GM21447 (cell line): ENCODE measurements at regions not wholly inside any gene's neighbourhood (a gene's known extent, or its start where the extent isn't known, plus 50 kb on each side); places are given as distances from the start of the nearest gene placed in this dataset.

Experiments
- ATAC-seq: cut with Tn5 transposase; IDR thresholded peaks from one replicate; pipeline ENCODE4 v1.9.1; 2021; ENCODE audit not compliant: unreplicated experiment

- no peak for ATAC-seq
Measured at GRCh38 chr1:199264911-199265310, 626.1 kb downstream of the PTPRC start.

GRCh38 chr1:199265319-199265718, 626.5 kb downstream of the PTPRC start:
- no peak for ATAC-seq

- ATAC-seq = no peak
Measured at GRCh38 chr1:199269241-199269640, 630.4 kb downstream of the PTPRC start.

GRCh38 chr1:199272139-199272544, 633.3 kb downstream of the PTPRC start:
- no peak for ATAC-seq

- ATAC-seq = peak; percentile 62
Measured at GRCh38 chr1:199272628-199273086, 633.8 kb downstream of the PTPRC start.

- no peak for ATAC-seq
Measured at GRCh38 chr1:199273837-199274379, 635.1 kb downstream of the PTPRC start.

GRCh38 chr1:199279067-199279466, 640.2 kb downstream of the PTPRC start:
- no peak for ATAC-seq

GRCh38 chr1:199279872-199280645, 641.2 kb downstream of the PTPRC start:
- ATAC-seq = no peak

- no peak for ATAC-seq
Measured at GRCh38 chr1:199282751-199283305, 644.0 kb downstream of the PTPRC start.

GRCh38 chr1:199283794-199284193, 645.0 kb downstream of the PTPRC start:
- ATAC-seq = no peak

GRCh38 chr1:199287206-199287605, 648.4 kb downstream of the PTPRC start:
- no peak for ATAC-seq

- ATAC-seq = no peak
Measured at GRCh38 chr1:199287647-199288046, 648.8 kb downstream of the PTPRC start.

- ATAC-seq = no peak
Measured at GRCh38 chr1:199290186-199290585, 651.3 kb downstream of the PTPRC start.

- ATAC-seq = no peak
Measured at GRCh38 chr1:199291022-199291740, 652.3 kb downstream of the PTPRC start.

GRCh38 chr1:199292896-199293295, 654.1 kb downstream of the PTPRC start:
- no peak for ATAC-seq

- no peak for ATAC-seq
Measured at GRCh38 chr1:199295107-199295506, 656.3 kb downstream of the PTPRC start.

- ATAC-seq = no peak
Measured at GRCh38 chr1:199297174-199297573, 658.3 kb downstream of the PTPRC start.

GRCh38 chr1:199297887-199298286, 659.0 kb downstream of the PTPRC start:
- no peak for ATAC-seq

- ATAC-seq = no peak
Measured at GRCh38 chr1:199298825-199299224, 660.0 kb downstream of the PTPRC start.

- ATAC-seq = no peak
Measured at GRCh38 chr1:199301472-199302217, 662.8 kb downstream of the PTPRC start.

GRCh38 chr1:199302554-199302953, 663.7 kb downstream of the PTPRC start:
- no peak for ATAC-seq
